ENCODE measurements at regions not wholly inside any gene's neighbourhood (a gene's known extent, or its start where the extent isn't known, plus 50 kb on each side); places are given as distances from the start of the nearest gene placed in this dataset.

DNA sequence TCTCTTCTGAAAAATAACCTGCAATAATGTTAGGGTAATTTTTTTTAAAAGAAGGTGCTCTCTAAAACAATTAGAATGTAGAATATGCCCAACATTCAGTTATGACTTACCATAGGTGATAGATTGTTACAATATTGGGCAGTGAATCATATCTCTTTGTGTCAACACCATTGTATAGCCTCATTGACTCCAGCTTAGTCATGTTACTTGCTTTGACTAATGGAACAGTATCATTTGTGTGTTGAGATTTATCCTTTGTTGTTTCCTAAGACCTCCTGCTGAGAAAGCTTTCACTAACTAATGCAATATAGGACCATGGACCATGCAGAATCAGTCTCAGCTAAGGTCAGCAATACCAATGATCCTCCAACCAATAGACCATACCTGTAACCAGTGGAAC lies 1106.4 kb downstream of the SI start:
- POLR2A ChIA-PET (ENCODE audit: low non-redundant PET), result no interaction called here
- H3K27ac ChIP-seq, result no peak overlapping the region
- CTCF ChIA-PET, result interaction anchor here (0.5 kb wide), 1 partner anchor 167 kb away, joined by 4 read pairs; no protein-coding TSS in a partner anchor
- no peak for DNase-seq (ENCODE audit: low spot score)
- TF ChIP-seq, protein P1, sequence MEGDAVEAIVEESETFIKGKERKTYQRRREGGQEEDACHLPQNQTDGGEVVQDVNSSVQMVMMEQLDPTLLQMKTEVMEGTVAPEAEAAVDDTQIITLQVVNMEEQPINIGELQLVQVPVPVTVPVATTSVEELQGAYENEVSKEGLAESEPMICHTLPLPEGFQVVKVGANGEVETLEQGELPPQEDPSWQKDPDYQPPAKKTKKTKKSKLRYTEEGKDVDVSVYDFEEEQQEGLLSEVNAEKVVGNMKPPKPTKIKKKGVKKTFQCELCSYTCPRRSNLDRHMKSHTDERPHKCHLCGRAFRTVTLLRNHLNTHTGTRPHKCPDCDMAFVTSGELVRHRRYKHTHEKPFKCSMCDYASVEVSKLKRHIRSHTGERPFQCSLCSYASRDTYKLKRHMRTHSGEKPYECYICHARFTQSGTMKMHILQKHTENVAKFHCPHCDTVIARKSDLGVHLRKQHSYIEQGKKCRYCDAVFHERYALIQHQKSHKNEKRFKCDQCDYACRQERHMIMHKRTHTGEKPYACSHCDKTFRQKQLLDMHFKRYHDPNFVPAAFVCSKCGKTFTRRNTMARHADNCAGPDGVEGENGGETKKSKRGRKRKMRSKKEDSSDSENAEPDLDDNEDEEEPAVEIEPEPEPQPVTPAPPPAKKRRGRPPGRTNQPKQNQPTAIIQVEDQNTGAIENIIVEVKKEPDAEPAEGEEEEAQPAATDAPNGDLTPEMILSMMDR (conservative IDR thresholded peaks at IDR 0.05; ENCODE audit: low read depth), result no peak

DNA sequence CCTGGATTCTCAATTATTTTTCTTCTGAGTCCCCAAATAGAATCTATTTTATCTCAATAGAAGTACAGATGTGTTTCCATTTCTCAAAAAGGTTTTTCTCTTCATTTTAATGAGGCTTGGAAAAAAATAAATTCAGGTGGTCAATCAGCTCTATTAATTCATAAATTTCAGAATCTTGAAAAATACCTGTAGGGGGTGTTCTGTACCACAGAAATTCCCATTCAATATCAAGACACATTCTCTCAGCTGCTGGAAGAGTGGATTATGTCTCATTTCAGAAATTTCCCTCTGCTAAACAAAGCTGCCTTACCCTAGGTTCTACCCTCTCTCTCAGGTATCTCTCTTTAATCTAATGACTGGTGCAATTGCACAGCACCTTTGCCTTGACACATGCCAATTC lies 1121.2 kb downstream of the SI start:
- POLR2A ChIA-PET (ENCODE audit: low non-redundant PET), result no interaction called here

DNA sequence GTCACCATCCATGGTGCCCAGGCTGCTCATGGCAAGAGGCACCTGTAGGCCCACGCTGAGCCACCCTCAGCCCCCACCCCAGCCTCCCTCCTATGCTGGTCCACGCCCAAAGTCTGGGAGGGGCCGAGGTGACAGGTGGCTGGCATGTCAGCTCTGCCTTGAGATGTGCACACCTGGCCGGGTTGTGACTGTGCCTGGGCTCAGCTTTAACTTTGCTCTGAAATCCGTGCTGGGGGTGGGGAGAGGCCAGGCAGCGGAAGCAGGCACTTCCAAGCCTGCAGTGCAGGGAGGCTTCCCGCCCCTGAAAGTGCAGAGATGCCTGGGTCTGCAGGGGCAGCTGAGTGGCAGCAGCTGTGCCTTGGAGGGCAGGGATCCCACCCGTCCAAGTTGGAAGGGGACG lies 1124.8 kb downstream of the SI start:
- no peak for DNase-seq (ENCODE audit: low spot score)
- TF ChIP-seq, protein P1 (conservative IDR thresholded peaks at IDR 0.05; ENCODE audit: low read depth), result no peak
- CTCF ChIA-PET, result interaction anchor here (0.6 kb wide), 1 partner anchor 1041 kb away, joined by 3 read pairs; no protein-coding TSS in a partner anchor
- POLR2A ChIA-PET (ENCODE audit: low non-redundant PET), result no interaction called here
- no peak overlapping the region for H3K27ac ChIP-seq

More for the DNA sequence above, 1121.2 kb downstream of the SI start:
- DNase-seq (ENCODE audit: low spot score), result no peak
- CTCF ChIA-PET, result interaction anchor here (0.6 to 0.8 kb wide), 3 partner anchors 22 to 1490 kb away, joined by 3 to 5 read pairs (median 3); no protein-coding TSS in a partner anchor
- no peak overlapping the region for H3K27ac ChIP-seq
- TF ChIP-seq, protein P1 (conservative IDR thresholded peaks at IDR 0.05; ENCODE audit: low read depth), result no peak

DNA sequence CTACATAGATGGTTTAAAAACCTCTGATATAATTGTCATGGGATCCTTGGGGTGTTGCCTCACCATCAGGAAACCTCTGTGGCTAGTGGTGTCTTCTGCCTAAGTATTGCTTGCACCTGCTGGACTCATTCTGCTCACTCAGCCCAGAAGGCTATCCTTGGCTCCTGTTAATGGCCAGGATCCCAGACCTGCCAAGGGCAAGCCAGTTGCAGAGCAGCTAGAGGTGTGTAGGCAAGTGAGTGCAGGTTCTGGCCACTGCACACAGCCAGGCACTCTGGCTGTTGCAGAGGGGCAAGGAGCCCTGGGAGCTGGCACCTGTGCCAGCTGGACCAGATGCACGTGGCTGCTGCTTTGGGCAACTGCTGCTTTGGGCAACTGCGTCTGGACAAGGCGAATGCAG lies 1125.8 kb downstream of the SI start:
- no peak overlapping the region for H3K27ac ChIP-seq
- ChIA-PET POLR2A (ENCODE audit: low non-redundant PET) (no interaction called here), CTCF (interaction anchor here (0.5 to 0.6 kb wide), 2 partner anchors 23 to 1059 kb away, joined by 3 read pairs; no protein-coding TSS in a partner anchor)
- DNase-seq (ENCODE audit: low spot score), result no peak
- TF ChIP-seq, protein P1 (conservative IDR thresholded peaks at IDR 0.05; ENCODE audit: low read depth), result no peak

DNA sequence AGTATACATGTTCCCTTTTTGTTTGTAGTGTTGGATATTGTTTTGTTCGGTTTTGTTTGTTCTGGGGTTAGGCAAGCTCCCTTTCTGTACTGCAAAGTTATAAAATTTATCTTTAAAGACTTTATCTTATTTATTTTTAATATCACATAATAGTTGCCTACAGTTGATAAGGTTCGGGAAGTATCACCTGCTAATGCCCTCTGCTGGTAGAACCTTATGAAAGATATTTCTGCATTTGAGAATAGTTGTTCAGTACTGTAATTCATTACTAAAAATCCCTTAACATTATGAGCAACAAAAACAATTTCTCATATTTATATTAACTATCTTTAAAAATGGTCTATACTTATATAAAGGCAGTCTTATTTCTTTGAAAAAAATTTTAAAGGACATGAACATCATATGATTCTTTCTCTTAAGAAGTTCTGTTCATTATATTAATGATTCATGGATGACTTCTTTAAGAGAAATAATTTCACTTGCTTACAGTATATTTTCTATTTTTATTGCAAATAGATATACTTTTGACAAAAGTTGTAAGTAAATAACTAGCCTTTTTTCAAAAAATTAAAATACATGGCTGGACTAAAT lies 1126.8 kb downstream of the SI start:
- DNase-seq (ENCODE audit: low spot score), result no peak
- TF ChIP-seq, protein P1 (conservative IDR thresholded peaks at IDR 0.05; ENCODE audit: low read depth), result peak; percentile 34; the same call in 1 of the 2 replicates
- ChIA-PET POLR2A (ENCODE audit: low non-redundant PET) (no interaction called here), CTCF (interaction anchor here (0.6 kb wide), 1 partner anchor 1190 kb away, joined by 3 read pairs; no protein-coding TSS in a partner anchor)
- H3K27ac ChIP-seq, result no peak overlapping the region

DNA sequence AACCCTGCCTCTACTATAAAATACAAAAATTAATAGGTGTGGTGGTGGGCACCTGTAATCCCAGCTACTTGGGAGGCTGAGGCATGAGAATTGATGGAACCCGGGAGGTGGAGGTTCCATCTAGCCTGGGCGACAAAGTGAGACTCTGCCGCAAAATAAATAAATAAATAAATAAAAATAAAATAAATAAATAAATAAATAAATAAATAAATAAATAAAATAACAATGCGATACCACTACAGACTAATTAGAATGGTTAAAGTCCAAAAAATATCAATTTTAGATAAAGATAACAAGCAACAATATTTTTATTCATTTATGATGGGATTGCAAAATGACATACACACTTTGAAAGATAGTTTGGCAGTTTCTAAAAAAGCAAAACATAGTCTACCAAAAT lies 1131.5 kb downstream of the SI start:
- H3K27ac ChIP-seq, result no peak overlapping the region
- TF ChIP-seq, protein P1 (conservative IDR thresholded peaks at IDR 0.05; ENCODE audit: low read depth), result no peak
- ChIA-PET CTCF (no interaction called here), POLR2A (ENCODE audit: low non-redundant PET) (no interaction called here)
- DNase-seq (ENCODE audit: low spot score), result no peak
